Neural progenitor cell (in vitro differentiated cells): ENCODE measurements at regions not wholly inside any gene's neighbourhood (a gene's known extent, or its start where the extent isn't known, plus 50 kb on each side); places are given as distances from the start of the nearest gene placed in this dataset.

Source experiments
- DNase-seq: peaks from one replicate; pipeline ENCODE4 v3.0.0-alpha.2; 2016; ENCODE audit warnings: low spot score
- H2AFZ ChIP-seq: fragments of 200-600 bp; sonication (generic); replicated peaks from 2 replicates; pipeline ENCODE4 v1.6.1; 2016; ENCODE audit warnings: antibody characterized with exemption
- H3F3A ChIP-seq: fragments of 200-600 bp; sonication (generic); 2 replicates; pipeline ENCODE4 v1.6.1; 2016; ENCODE audit warnings: antibody characterized with exemption, low read depth
- H3K27ac ChIP-seq: fragments of 200-600 bp; sonication (generic); 2 replicates; pipeline ENCODE4 v1.5.1; 2016; ENCODE audit warnings: mild to moderate bottlenecking
- H3K27me3 ChIP-seq: fragments of 200-600 bp; sonication (generic); 2 replicates; pipeline ENCODE4 v1.6.1; 2016; ENCODE audit warnings: mild to moderate bottlenecking, moderate library complexity
- H3K36me3 ChIP-seq: fragments of 200-600 bp; sonication (generic); 2 replicates; pipeline ENCODE4 v1.5.1; 2016
- H3K4me1 ChIP-seq: fragments of 200-600 bp; sonication (generic); 2 replicates; pipeline ENCODE4 v1.6.1; 2016; ENCODE audit warnings: mixed run types
- H3K4me2 ChIP-seq: fragments of 200-600 bp; sonication (generic); 2 replicates; pipeline ENCODE4 v1.6.1; 2016
- H3K4me3 ChIP-seq: fragments of 200-600 bp; sonication (generic); 2 replicates; pipeline ENCODE4 v1.5.1; 2016
- H3K79me2 ChIP-seq: fragments of 200-600 bp; sonication (generic); 2 replicates; pipeline ENCODE4 v1.6.1; 2016; ENCODE audit warnings: low read depth
- H3K9ac ChIP-seq: fragments of 200-600 bp; sonication (generic); 2 replicates; pipeline ENCODE4 v1.6.1; 2016
- H3K9me3 ChIP-seq: fragments of 200-600 bp; sonication (generic); 2 replicates; pipeline ENCODE4 v1.5.1; 2016; ENCODE audit warnings: low read depth
- H4K20me1 ChIP-seq: fragments of 200-600 bp; sonication (generic); 2 replicates; pipeline ENCODE4 v1.6.1; 2016; ENCODE audit warnings: low read depth
- H3K27ac Mint-ChIP-seq: 3 replicates; pipeline ENCODE4 v1.8.0; 2021; ENCODE audit warnings: mixed read lengths
- H3K27me3 Mint-ChIP-seq: 2 replicates; pipeline ENCODE4 v1.8.0; 2022; ENCODE audit warnings: low read depth, mild to moderate bottlenecking, inconsistent platforms, moderate library complexity, mixed read lengths; ENCODE audit not compliant: insufficient read depth
- H3K36me3 Mint-ChIP-seq: 3 replicates; pipeline ENCODE4 v1.8.0; 2021; ENCODE audit warnings: mixed read lengths
- H3K4me1 Mint-ChIP-seq: 3 replicates; pipeline ENCODE4 v1.8.0; 2021; ENCODE audit warnings: mixed read lengths
- H3K4me3 Mint-ChIP-seq: 3 replicates; pipeline ENCODE4 v1.8.0; 2021; ENCODE audit warnings: mild to moderate bottlenecking, moderate library complexity, mixed read lengths
- H3K9me3 Mint-ChIP-seq: 3 replicates; pipeline ENCODE4 v1.8.0; 2020; ENCODE audit warnings: mixed read lengths
- CTCF ChIP-seq: fragments of 200-600 bp; sonication (generic); IDR thresholded peaks from 2 replicates; pipeline ENCODE4 v1.5.1; 2017; ENCODE audit warnings: antibody characterized with exemption, mild to moderate bottlenecking
- EZH2 ChIP-seq: fragments of 200-600 bp; sonication (generic); IDR thresholded peaks from 2 replicates; pipeline ENCODE4 v1.6.1; 2017; ENCODE audit warnings: antibody characterized with exemption, mild to moderate bottlenecking, moderate library complexity
- EZH2phosphoT487 ChIP-seq: fragments of 200-600 bp; sonication (generic); IDR thresholded peaks from 2 replicates; pipeline ENCODE4 v1.6.1; 2017; ENCODE audit warnings: antibody characterized with exemption

GRCh38 chr3:137180220-137180619 lies 222.4 kb downstream of the IL20RB start:
- H3K4me3 Mint-ChIP-seq: no peak overlapping the region
- no peak overlapping the region for H3K27ac Mint-ChIP-seq
- no peak for DNase-seq
- no peaks in the 10 kb centered on the region for H4K20me1 ChIP-seq
- H3K36me3 Mint-ChIP-seq: no peaks in the 10 kb centered on the region
- H3K9me3 Mint-ChIP-seq: peaks cover 6% of the 10 kb centered on the region
- no peaks in the 10 kb centered on the region for H3K9me3 ChIP-seq
- no peak overlapping the region for H3K4me3 ChIP-seq
- H3K9ac ChIP-seq: no peak overlapping the region
- H3K27me3 ChIP-seq: no peaks in the 10 kb centered on the region
- no peak overlapping the region for H3K27ac ChIP-seq
- peaks cover 3% of the 10 kb centered on the region for H3F3A ChIP-seq
- no peak overlapping the region for H2AFZ ChIP-seq
- H3K4me2 ChIP-seq: no peak overlapping the region
- H3K4me1 Mint-ChIP-seq: no peaks in the 10 kb centered on the region
- no peaks in the 10 kb centered on the region for H3K36me3 ChIP-seq
- no peaks in the 10 kb centered on the region for H3K27me3 Mint-ChIP-seq
- H3K79me2 ChIP-seq: no peaks in the 10 kb centered on the region
- TF ChIP-seq EZH2phosphoT487 (no peak), CTCF (no peak)
- H3K4me1 ChIP-seq: no peaks in the 10 kb centered on the region

- no peaks in the 10 kb centered on the region for H3K36me3 Mint-ChIP-seq
- TF ChIP-seq EZH2phosphoT487 (no peak), CTCF (no peak), EZH2 (no peak)
- no peak overlapping the region for H3K27ac ChIP-seq
- H3K4me3 ChIP-seq: no peak overlapping the region
- H3K27ac Mint-ChIP-seq: no peak overlapping the region
- H3K9me3 Mint-ChIP-seq: no peaks in the 10 kb centered on the region
- H3K27me3 Mint-ChIP-seq: peaks cover 2% of the 10 kb centered on the region
- no peak overlapping the region for H3K9ac ChIP-seq
- H3K4me1 Mint-ChIP-seq: peaks cover 12% of the 10 kb centered on the region
- no peaks in the 10 kb centered on the region for H3K27me3 ChIP-seq
- H2AFZ ChIP-seq: no peak overlapping the region
- no peaks in the 10 kb centered on the region for H3K79me2 ChIP-seq
- H3K9me3 ChIP-seq: no peaks in the 10 kb centered on the region
- H3K4me3 Mint-ChIP-seq: no peak overlapping the region
- H3F3A ChIP-seq: no peaks in the 10 kb centered on the region
- H3K36me3 ChIP-seq: no peaks in the 10 kb centered on the region
- H3K4me1 ChIP-seq: peaks cover 19% of the 10 kb centered on the region
- no peak for DNase-seq
- H4K20me1 ChIP-seq: no peaks in the 10 kb centered on the region
- H3K4me2 ChIP-seq: no peak overlapping the region
Observed at GRCh38 chr3:137191133-137191923, 233.5 kb downstream of the IL20RB start.

GRCh38 chr3:137191951-137192350 lies 234.2 kb downstream of the IL20RB start:
- Histone ChIP-seq H3F3A (no peaks in the 10 kb centered on the region), H3K9ac (no peak overlapping the region), H3K27me3 (no peaks in the 10 kb centered on the region), H3K4me3 (no peak overlapping the region), H3K79me2 (no peaks in the 10 kb centered on the region), H3K36me3 (no peaks in the 10 kb centered on the region), H3K27ac (no peak overlapping the region), H4K20me1 (no peaks in the 10 kb centered on the region), H3K4me1 (peaks cover 19% of the 10 kb centered on the region), H3K9me3 (no peaks in the 10 kb centered on the region), H3K4me2 (no peak overlapping the region), H2AFZ (no peak overlapping the region)
- Mint-ChIP-seq H3K9me3 (no peaks in the 10 kb centered on the region), H3K27me3 (peaks cover 2% of the 10 kb centered on the region), H3K4me1 (peaks cover 12% of the 10 kb centered on the region), H3K4me3 (no peak overlapping the region), H3K36me3 (no peaks in the 10 kb centered on the region), H3K27ac (no peak overlapping the region)
- no peak for TF ChIP-seq CTCF
- no peak for TF ChIP-seq EZH2phosphoT487
- no peak for TF ChIP-seq EZH2
- DNase-seq: no peak
